ENCODE measurements at regions not wholly inside any gene's neighbourhood (a gene's known extent, or its start where the extent isn't known, plus 50 kb on each side); places are given as distances from the start of the nearest gene placed in this dataset.

GRCh38 chr2:71748227-71748626 is 294.9 kb downstream of the DYSF start (continued):
- TF ChIP-seq KLF13 (tag; IDR thresholded peaks at IDR 0.05; ENCODE audit: borderline replicate concordance, low read depth) (no peak), KAT8 (IDR thresholded peaks at IDR 0.05; ENCODE audit: low read depth) (no peak), MYBL2 (IDR thresholded peaks at IDR 0.05; ENCODE audit: low read depth) (no peak), MYBL2 (CRISPR knock-in tag; IDR thresholded peaks at IDR 0.05; ENCODE audit: borderline replicate concordance) (no peak), ZNF146 (CRISPR knock-in tag; IDR thresholded peaks at IDR 0.05; ENCODE audit: unreplicated experiment) (no peak), NCOA1 (IDR thresholded peaks at IDR 0.05; ENCODE audit: low read depth) (0 out of 2 replicates have a peak, but pooled peaks have one; percentile 21), ATF7 (IDR thresholded peaks at IDR 0.05) (peak; percentile 51; the same call in 1 of the 2 replicates), ZNF668 (CRISPR knock-in tag; IDR thresholded peaks at IDR 0.05) (no peak), ZNF75A (CRISPR knock-in tag; IDR thresholded peaks at IDR 0.05) (no peak), MBD2 (IDR thresholded peaks at IDR 0.05; ENCODE audit: borderline replicate concordance, low read depth) (no peak), ZNF699 (CRISPR knock-in tag; IDR thresholded peaks at IDR 0.05; ENCODE audit: insufficient replicate concordance) (no peak), ZFP36 (IDR thresholded peaks at IDR 0.05; ENCODE audit: low read depth, low read length, partially characterized antibody) (peak; percentile 77), ELF2 (CRISPR knock-in tag; IDR thresholded peaks at IDR 0.05) (no peak), ZNF134 (CRISPR knock-in tag; conservative IDR thresholded peaks at IDR 0.05) (peak; percentile 56; the same call in 1 of the 2 replicates), JUN (IDR thresholded peaks at IDR 0.05; ENCODE audit: borderline replicate concordance, low read depth, low read length) (peak; percentile 49; the same call in 1 of the 2 replicates), JUN (CRISPR knock-in tag; IDR thresholded peaks at IDR 0.05; ENCODE audit: borderline replicate concordance) (no peak), SP1 (CRISPR knock-in tag; IDR thresholded peaks at IDR 0.05) (no peak), MTF1 (CRISPR knock-in tag; IDR thresholded peaks at IDR 0.05; ENCODE audit: borderline replicate concordance) (no peak), E2F6 (IDR thresholded peaks at IDR 0.05; ENCODE audit: borderline replicate concordance in 1 of 2, extremely low read depth in 1 of 2, insufficient read depth in 1 of 2, insufficient read length in 1 of 2, low read depth in 1 of 2, low read length in 1 of 2, poor library complexity in 1 of 2, severe bottlenecking in 1 of 2) (peak in 1 of 2 experiments; percentile 27), BRD4 (IDR thresholded peaks at IDR 0.05) (no peak)
- TF ChIP-seq, protein P1, sequence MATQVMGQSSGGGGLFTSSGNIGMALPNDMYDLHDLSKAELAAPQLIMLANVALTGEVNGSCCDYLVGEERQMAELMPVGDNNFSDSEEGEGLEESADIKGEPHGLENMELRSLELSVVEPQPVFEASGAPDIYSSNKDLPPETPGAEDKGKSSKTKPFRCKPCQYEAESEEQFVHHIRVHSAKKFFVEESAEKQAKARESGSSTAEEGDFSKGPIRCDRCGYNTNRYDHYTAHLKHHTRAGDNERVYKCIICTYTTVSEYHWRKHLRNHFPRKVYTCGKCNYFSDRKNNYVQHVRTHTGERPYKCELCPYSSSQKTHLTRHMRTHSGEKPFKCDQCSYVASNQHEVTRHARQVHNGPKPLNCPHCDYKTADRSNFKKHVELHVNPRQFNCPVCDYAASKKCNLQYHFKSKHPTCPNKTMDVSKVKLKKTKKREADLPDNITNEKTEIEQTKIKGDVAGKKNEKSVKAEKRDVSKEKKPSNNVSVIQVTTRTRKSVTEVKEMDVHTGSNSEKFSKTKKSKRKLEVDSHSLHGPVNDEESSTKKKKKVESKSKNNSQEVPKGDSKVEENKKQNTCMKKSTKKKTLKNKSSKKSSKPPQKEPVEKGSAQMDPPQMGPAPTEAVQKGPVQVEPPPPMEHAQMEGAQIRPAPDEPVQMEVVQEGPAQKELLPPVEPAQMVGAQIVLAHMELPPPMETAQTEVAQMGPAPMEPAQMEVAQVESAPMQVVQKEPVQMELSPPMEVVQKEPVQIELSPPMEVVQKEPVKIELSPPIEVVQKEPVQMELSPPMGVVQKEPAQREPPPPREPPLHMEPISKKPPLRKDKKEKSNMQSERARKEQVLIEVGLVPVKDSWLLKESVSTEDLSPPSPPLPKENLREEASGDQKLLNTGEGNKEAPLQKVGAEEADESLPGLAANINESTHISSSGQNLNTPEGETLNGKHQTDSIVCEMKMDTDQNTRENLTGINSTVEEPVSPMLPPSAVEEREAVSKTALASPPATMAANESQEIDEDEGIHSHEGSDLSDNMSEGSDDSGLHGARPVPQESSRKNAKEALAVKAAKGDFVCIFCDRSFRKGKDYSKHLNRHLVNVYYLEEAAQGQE (IDR thresholded peaks at IDR 0.05; ENCODE audit: borderline replicate concordance), result peak; percentile 96
- TF ChIP-seq, protein P1 (CRISPR knock-in tag; IDR thresholded peaks at IDR 0.05; ENCODE audit: low read depth), result no peak

Data from K562 (cell line).